ENCODE measurements at regions not wholly inside any gene's neighbourhood (a gene's known extent, or its start where the extent isn't known, plus 50 kb on each side); places are given as distances from the start of the nearest gene placed in this dataset.
"Not testable (repeated sequence)": the region's sequence is repeated elsewhere in the genome, so short reads cannot be mapped to it uniquely, and the experiment has no call there.

GRCh38 chr22:49721211-49721763, 106.4 kb downstream of the BRD1 start:
- no peak for DNase-seq (ENCODE audit: low read depth)

GRCh38 chr22:49720279-49720959, 107.3 kb downstream of the BRD1 start:
- no peak for DNase-seq (ENCODE audit: low read depth)

DNA sequence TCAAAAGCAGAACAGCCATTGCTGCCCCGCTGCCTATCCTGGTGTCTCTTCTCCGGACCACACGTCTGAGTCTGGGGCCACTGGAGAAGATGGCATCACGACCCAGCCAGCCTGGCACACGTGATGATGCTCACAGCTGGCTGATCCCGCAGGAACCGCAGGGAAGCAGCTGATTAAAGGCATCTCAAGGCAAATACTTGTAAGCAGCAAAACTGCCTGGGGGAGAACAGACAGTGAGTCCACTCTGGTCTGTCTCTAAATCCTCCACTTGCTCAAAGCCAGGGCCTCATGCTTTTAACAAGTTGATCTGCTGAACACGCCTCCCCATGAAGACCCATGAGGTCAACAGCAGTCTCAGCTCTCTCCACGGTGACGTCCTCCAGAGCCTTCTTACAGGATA, 108.6 kb downstream of the BRD1 start:
- no peak for DNase-seq (ENCODE audit: low read depth)

GRCh38 chr22:49718396-49718795, 109.3 kb downstream of the BRD1 start:
- DNase-seq (ENCODE audit: low read depth): no peak

- DNase-seq (ENCODE audit: low read depth): no peak
Observed at GRCh38 chr22:49717322-49717919, 110.3 kb downstream of the BRD1 start.

DNA sequence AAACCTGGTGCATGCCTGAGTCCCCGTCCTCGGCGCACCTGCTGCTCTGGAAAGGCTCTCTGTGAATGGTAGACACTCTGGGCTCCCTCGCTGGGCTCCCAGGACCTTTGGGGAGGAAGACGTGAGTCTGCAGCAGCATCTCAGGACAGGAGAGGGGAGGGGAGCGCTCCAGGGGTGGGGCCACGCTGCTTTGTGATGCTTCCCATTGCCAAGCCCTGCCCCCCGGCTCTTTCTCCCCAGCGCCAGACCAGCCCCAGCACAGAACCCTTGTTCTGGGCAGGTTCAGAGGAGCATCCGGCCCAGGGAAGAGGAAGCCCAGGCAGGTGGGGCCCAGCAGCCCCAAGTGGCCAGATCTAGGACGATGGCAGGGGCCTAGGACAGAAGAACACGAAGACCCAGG, 111.2 kb downstream of the BRD1 start:
- DNase-seq (ENCODE audit: low read depth): no peak

- peak; percentile 54 for DNase-seq (ENCODE audit: low read depth)
Observed at GRCh38 chr22:49715450-49715849, 112.2 kb downstream of the BRD1 start.

DNA sequence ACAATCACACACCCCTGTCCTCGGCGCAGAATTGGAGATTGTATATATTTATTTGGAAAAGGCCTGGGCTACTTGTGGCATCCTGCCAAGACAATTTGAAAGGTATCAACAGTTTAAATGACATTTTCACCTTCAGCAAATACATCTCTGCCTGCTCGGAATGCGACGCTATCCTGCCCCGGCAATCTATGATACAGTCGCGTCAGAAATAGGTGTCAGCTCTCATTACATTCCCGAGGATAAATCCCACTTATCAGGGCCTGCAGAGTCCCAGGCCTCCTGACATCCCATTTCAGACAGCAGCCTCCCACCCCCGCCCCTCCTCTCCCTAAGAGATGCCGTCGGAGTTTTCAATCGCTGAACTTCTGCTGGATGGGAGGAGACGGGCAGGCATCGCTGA, 114.7 kb downstream of the BRD1 start:
- no peak for DNase-seq (ENCODE audit: low read depth)

- peak; percentile 48 for DNase-seq (ENCODE audit: low read depth)
Observed at GRCh38 chr22:49712195-49712791, 115.4 kb downstream of the BRD1 start.

DNA sequence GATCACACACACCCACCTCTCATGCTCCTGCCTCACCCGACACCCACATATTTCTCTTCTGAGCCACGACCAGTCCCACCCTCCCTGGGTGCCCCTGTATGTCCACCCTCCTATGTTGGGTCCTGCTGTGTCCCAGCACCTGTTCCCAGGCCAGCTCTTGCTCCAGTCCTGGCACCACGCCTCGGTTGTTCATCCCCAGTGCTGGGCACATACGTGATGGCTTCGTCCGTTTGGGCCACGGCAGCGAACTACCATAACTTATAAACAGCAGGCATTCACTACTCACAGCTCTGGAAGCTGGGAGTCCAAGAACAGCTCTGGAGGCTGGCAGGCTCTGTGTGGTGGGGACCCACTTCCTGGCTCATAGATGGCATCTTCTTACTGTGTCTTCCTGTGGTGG, 116.9 kb downstream of the BRD1 start:
- no peak for DNase-seq (ENCODE audit: low read depth)

DNA sequence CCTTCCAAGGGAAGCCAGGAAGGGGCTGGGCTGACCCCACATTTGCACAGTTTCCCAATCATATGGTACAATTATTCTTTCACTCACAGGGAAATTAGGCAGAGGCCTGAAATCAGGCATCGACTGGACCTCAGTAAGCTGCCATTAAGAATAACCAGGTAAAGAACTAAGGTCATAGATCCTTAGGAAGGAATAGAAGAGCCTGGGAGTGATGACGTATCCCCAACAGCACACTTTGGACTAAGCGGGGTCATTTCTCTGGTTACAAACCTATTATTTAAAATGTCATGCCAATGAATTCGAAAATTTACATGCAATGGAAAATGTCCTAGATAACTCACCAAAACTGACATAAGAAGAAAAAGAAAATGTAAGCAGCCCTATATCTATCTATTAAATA, 118.2 kb downstream of the BRD1 start:
- DNase-seq (ENCODE audit: low read depth): no peak

DNA sequence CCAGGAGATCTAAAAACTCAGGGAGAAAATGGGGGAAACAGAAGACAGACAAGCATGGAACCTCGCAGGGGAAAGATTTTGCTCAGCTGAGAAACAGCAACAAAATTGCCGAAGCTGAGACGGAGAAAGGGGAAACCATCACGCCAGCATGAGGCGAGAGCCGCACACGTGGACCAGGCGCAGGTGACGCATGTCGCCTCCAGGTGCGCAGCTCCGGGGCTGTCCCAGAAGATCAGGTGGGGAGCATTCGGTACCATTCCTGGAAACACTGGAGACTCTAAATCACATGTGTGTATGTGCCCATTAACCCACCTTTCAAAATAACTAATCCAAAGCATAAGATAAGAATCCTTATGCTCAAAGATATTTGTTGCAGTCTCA, 121.7 kb downstream of the BRD1 start:
- no peak for DNase-seq (ENCODE audit: low read depth)

DNA sequence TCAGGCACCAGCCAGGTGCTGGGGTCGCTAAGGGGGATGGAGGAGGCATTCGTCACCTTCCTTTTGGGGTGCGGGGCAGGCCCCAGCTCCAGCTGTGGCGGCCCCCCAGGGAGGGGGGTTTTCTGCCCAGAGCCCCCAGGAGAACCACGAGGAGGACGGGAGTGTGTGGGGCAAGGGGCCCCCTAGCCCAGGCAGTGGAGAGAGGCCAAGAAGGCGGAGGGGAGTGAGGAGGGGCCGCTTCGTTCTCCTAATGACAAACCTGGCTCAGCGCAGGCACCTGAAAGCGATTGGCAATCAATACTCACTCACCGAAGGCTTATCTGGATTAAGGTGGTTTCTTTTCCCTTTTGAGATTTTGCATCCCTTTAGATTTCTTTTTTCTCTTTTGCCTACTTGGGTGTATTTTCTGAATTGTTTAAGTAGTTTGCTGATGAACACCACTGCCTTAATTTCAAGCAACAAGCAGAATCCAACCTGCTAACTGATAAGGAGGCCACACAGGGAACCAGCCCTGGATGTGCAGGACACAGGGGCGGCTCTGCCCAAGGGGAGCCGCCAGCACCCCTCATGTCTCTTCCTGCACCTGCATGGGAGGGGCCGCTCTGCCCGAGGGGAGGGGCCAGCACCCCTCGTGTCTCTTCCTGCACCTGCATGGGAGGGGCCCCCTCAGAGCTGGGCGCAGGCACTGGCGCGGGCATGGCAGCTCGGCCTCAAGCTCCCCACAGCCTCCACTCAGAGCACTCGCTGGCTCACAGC, 122.3 kb downstream of the BRD1 start:
- DNase-seq (ENCODE audit: low read depth): no peak

DNA sequence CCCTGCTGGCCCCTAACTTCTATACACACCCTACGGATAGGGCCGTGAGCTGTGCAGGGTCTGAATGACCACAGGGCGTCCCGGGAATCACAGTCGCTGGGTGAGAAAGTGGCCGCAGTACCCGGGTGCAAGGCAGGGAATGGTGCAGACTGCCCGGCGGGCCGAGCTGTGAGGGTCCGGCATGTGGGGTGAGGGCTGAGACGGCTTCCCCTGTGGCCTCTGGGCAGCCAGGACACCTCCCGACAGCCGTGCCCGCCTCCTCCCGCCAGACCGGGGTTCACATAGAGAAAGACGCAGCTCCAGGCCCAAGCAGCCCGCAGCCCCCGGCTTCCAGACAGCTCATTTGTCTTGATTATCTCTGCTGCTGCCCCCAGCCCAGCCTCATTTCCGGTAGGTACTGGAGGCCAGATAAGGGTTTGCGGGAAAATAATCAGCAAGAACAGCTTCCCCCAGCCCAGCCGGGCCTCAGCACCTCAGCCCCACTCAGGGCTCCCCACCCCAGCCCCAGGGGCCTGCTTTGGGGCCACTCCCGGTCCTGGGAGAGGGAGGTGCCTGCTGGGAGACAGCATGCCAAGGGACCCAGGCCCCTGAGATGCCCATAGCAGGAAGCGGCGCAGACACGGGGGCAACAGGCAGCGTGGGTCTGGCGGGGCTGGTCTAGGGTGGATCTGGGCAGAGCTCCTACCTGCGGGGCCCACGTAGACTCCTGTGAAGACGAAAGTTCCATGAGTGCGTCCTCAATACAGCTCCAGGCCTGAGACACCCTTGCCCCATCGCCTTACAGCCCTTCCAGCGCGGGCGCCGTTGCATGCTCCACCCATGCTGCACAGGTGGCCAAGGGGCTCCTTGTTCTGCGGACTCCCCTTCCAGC, 123.1 kb downstream of the BRD1 start:
- DNase-seq (ENCODE audit: low read depth): no peak

DNA sequence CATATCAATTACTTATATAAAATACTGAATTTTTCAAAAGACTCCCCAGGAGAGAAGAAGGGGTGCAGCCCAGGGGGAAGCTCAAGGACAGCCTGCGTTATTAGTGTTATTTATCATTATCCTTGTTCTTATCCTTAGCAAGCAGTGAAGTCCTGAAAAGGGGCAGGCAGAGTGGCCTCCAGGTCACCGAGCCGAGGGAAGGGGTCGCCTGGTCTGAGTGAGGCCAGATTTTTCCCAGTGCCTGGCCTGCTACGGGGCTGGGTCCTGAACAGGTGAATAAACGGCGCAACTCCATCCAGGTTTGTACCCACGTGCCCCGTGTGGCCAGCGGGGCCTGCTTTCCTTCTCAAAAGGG, 123.7 kb downstream of the BRD1 start:
- DNase-seq (ENCODE audit: low read depth): no peak

DNA sequence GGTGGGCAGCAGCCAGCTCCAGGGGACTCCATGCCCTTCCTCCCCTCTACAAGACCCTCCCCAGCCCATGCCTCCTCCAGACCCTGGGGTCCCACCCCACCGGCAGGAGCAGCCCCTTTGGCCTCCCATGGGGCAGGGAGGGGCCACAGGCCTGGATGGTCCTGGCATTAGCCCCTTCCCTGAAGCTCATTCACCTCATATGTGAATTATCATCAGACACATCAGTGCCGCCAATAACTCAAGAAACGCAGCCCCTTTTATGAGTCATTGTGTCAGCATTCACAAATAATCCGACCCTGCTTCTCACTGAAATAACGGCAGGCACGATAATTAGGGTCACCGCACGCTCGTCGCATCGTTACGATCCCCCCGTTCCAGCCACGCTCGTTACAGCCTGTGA, 124.2 kb downstream of the BRD1 start:
- DNase-seq (ENCODE audit: low read depth): no peak

GRCh38 chr22:49702068-49702397, 125.6 kb downstream of the BRD1 start:
- no peak for DNase-seq (ENCODE audit: low read depth)

DNA sequence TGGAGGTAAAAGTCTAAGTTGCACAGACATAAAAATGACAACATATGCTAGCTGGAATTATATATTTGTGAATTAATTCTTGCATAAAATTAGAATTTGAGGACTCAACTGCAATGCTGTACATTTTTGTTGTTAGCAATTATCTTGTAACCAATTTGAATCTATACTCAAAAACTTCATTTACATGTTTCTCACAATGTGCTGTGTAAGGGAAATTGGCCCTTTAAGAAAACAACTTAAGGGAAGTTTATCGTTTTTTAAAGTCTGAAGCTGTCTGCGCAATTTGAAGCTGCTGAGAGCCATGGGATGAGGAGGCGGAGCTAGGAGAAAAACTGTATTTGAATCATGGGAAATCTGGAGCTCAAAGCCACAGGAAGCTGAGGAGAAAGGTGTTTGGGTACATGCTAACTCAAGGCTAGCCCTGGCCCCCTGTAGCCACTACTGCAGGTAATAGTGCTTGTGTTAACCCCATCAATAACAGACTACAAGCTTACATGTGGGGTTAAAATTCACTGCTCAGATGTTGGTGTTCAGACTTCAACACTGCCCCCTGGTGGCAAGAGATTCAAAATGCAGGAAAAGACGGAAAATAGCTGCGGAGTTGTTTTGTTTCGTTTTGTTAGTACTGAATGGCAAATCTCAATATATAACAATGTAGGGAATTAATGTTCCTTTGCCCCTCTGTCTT, 126.1 kb downstream of the BRD1 start:
- DNase-seq (ENCODE audit: low read depth): no peak

DNA sequence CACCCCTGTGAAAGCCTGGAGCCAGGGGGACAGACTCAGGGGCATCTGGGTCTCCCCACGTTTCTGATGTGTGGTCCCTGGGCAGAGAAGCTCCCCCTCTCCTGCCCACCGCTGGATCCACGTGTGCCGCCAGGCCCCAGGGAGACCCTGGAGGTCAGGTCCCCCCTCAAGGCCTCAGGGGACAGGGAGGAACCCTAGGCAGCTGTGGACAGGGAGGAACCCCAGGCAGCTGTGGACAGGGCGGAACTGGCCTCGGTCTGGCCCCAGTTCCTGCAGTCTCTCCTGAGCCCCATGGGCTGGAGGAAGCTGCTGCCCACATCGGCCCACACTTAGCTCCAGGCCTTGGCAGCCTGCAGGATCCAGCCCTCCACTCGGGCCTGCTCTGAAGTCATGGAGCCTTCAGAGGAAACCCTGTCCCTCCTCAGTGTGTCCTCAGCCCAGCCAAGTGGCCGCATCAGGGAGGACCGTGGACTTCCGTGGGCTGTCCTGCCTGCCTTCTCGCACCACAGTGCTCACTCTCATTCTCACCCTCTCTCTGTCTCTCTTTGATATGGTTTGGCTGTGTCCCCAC, 127.7 kb downstream of the BRD1 start:
- DNase-seq (ENCODE audit: low read depth): no peak

DNA sequence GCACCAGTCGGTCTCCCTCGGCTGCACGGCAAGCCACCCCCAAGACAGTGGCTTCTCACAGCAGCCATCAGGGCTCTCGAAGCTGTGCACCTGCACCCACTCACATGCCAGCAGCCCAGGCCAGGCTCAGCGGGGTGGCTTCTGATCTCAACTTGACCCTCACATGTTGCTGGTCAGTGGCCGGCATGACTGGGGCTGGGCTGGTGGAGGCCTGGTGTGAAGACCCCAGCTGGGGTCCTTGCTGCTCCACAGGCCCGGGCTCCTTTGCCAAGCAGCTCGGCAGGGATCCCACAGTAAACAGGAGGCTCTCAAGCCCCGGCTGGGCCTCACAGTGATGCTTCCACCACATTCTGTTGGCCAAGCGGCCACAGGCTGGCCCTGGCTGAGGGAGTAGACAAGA, 128.2 kb downstream of the BRD1 start:
- DNase-seq (ENCODE audit: low read depth): no peak

GRCh38 chr22:49698616-49699015, 129.1 kb downstream of the BRD1 start:
- DNase-seq (ENCODE audit: low read depth): not testable (repeated sequence)
